ENCODE measurements at regions not wholly inside any gene's neighbourhood (a gene's known extent, or its start where the extent isn't known, plus 50 kb on each side); places are given as distances from the start of the nearest gene placed in this dataset.
A peak's percentile ranks its signal among the peaks of the same experiment; 100 is the strongest.

- Histone ChIP-seq H3K4me3 (ENCODE audit: low read length in 2 of 2) (no peak overlapping the region), H3K27ac (ENCODE audit: low read depth, low read length) (no peak overlapping the region), H3K9me3 (ENCODE audit: control insufficient read depth in 1 of 2, low read length in 2 of 2) (no peaks in the 10 kb centered on the region), H3K27me3 (ENCODE audit: insufficient read depth, low read length) (no peaks in the 10 kb centered on the region), H3K4me1 (ENCODE audit: insufficient read depth, low read length) (no peaks in the 10 kb centered on the region), H3K36me3 (ENCODE audit: insufficient read depth, low read length) (no peaks in the 10 kb centered on the region)
- no peak overlapping the region for H3K4me3 Mint-ChIP-seq
- POLR2A ChIA-PET (ENCODE audit: partially characterized antibody), result interaction anchor here (0.6 kb wide), 1 partner anchor 65 kb away, joined by 3 read pairs; no protein-coding TSS in a partner anchor
- intact Hi-C loops (cut with micrococcal nuclease), result no loop called here
- H3K4me1 Mint-ChIP-seq, result no peaks in the 10 kb centered on the region
- H3K9me3 Mint-ChIP-seq, result no peaks in the 10 kb centered on the region
- H3K27me3 Mint-ChIP-seq, result peaks cover 3 to 8% of the 10 kb centered on the region in 2 donors
- no peaks in the 10 kb centered on the region for H3K36me3 Mint-ChIP-seq
- H3K27ac Mint-ChIP-seq, result peak overlapping the region in 1 of 7 donors; percentile 20
- CTCF ChIA-PET (ENCODE audit: partially characterized antibody), result no interaction called here
- no peak for DNase-seq
Measured at GRCh38 chr5:142542078-142542477, 143.8 kb downstream of the FGF1 start.

GRCh38 chr5:142540922-142541422 lies 144.9 kb downstream of the FGF1 start:
- H3K4me3 Mint-ChIP-seq, result no peak overlapping the region
- CTCF ChIA-PET (ENCODE audit: partially characterized antibody), result no interaction called here
- intact Hi-C loops (cut with micrococcal nuclease), result no loop called here

GRCh38 chr5:142539154-142539740 lies 146.6 kb downstream of the FGF1 start:
- Histone ChIP-seq H3K27ac (ENCODE audit: low read depth, low read length) (no peak overlapping the region), H3K9me3 (ENCODE audit: control insufficient read depth in 1 of 2, low read length in 2 of 2) (no peaks in the 10 kb centered on the region), H3K36me3 (ENCODE audit: insufficient read depth, low read length) (no peaks in the 10 kb centered on the region), H3K4me3 (ENCODE audit: low read length in 2 of 2) (no peak overlapping the region), H3K4me1 (ENCODE audit: insufficient read depth, low read length) (no peaks in the 10 kb centered on the region), H3K27me3 (ENCODE audit: insufficient read depth, low read length) (no peaks in the 10 kb centered on the region)
- ChIA-PET CTCF (ENCODE audit: partially characterized antibody) (no interaction called here), POLR2A (ENCODE audit: partially characterized antibody) (no interaction called here)
- Mint-ChIP-seq H3K27ac (no peak overlapping the region), H3K4me1 (no peaks in the 10 kb centered on the region), H3K36me3 (no peaks in the 10 kb centered on the region), H3K9me3 (peaks cover 0 to 12% (median 6%) of the 10 kb centered on the region in 8 donors), H3K27me3 (peaks cover 3 to 6% of the 10 kb centered on the region in 2 donors), H3K4me3 (no peak overlapping the region)
- intact Hi-C loops (cut with micrococcal nuclease), result no loop called here
- DNase-seq, result no peak

More at GRCh38 chr5:142540922-142541422, 144.9 kb downstream of the FGF1 start:
- H3K4me1 ChIP-seq (ENCODE audit: insufficient read depth, low read length), result no peaks in the 10 kb centered on the region
- Mint-ChIP-seq H3K36me3 (no peaks in the 10 kb centered on the region), H3K4me1 (no peaks in the 10 kb centered on the region), H3K9me3 (no peaks in the 10 kb centered on the region), H3K27ac (no peak overlapping the region), H3K27me3 (peaks cover 3 to 8% of the 10 kb centered on the region in 2 donors)
- no peak for DNase-seq
- no peaks in the 10 kb centered on the region for H3K9me3 ChIP-seq (ENCODE audit: control insufficient read depth in 1 of 2, low read length in 2 of 2)
- no peak overlapping the region for H3K4me3 ChIP-seq (ENCODE audit: low read length in 2 of 2)
- no peaks in the 10 kb centered on the region for H3K27me3 ChIP-seq (ENCODE audit: insufficient read depth, low read length)
- H3K27ac ChIP-seq (ENCODE audit: low read depth, low read length), result no peak overlapping the region
- no peaks in the 10 kb centered on the region for H3K36me3 ChIP-seq (ENCODE audit: insufficient read depth, low read length)
- POLR2A ChIA-PET (ENCODE audit: partially characterized antibody), result no interaction called here

GRCh38 chr5:142537938-142538337 lies 148.0 kb downstream of the FGF1 start:
- Histone ChIP-seq H3K27me3 (ENCODE audit: insufficient read depth, low read length) (no peaks in the 10 kb centered on the region), H3K36me3 (ENCODE audit: insufficient read depth, low read length) (no peaks in the 10 kb centered on the region), H3K27ac (ENCODE audit: low read depth, low read length) (no peak overlapping the region), H3K4me3 (ENCODE audit: low read length in 2 of 2) (no peak overlapping the region), H3K9me3 (ENCODE audit: control insufficient read depth in 1 of 2, low read length in 2 of 2) (no peaks in the 10 kb centered on the region), H3K4me1 (ENCODE audit: insufficient read depth, low read length) (no peaks in the 10 kb centered on the region)
- peaks cover 3 to 6% of the 10 kb centered on the region in 2 donors for H3K27me3 Mint-ChIP-seq
- H3K27ac Mint-ChIP-seq, result no peak overlapping the region
- no peak for DNase-seq
- H3K4me3 Mint-ChIP-seq, result no peak overlapping the region
- POLR2A ChIA-PET (ENCODE audit: partially characterized antibody), result no interaction called here
- CTCF ChIA-PET (ENCODE audit: partially characterized antibody), result no interaction called here
- peaks cover 0 to 14% (median 6%) of the 10 kb centered on the region in 8 donors for H3K9me3 Mint-ChIP-seq
- peaks cover 0 to 1% (median under 1%) of the 10 kb centered on the region in 4 donors for H3K4me1 Mint-ChIP-seq
- intact Hi-C loops (cut with micrococcal nuclease), result no loop called here
- H3K36me3 Mint-ChIP-seq, result no peaks in the 10 kb centered on the region

- H3K27me3 Mint-ChIP-seq, result no peaks in the 10 kb centered on the region
- peaks cover 0 to 15% (median 6%) of the 10 kb centered on the region in 8 donors for H3K9me3 Mint-ChIP-seq
- Histone ChIP-seq H3K4me3 (ENCODE audit: low read length in 2 of 2) (no peak overlapping the region), H3K4me1 (ENCODE audit: insufficient read depth, low read length) (no peaks in the 10 kb centered on the region), H3K27me3 (ENCODE audit: insufficient read depth, low read length) (no peaks in the 10 kb centered on the region), H3K9me3 (ENCODE audit: control insufficient read depth in 1 of 2, low read length in 2 of 2) (no peaks in the 10 kb centered on the region), H3K27ac (ENCODE audit: low read depth, low read length) (no peak overlapping the region), H3K36me3 (ENCODE audit: insufficient read depth, low read length) (no peaks in the 10 kb centered on the region)
- peaks cover 0 to 6% (median 5%) of the 10 kb centered on the region in 4 donors for H3K4me1 Mint-ChIP-seq
- intact Hi-C loops (cut with micrococcal nuclease), result no loop called here
- DNase-seq, result no peak
- H3K36me3 Mint-ChIP-seq, result no peaks in the 10 kb centered on the region
- peak overlapping the region in 1 of 7 donors; percentile 76 for H3K27ac Mint-ChIP-seq
- ChIA-PET POLR2A (ENCODE audit: partially characterized antibody) (no interaction called here), CTCF (ENCODE audit: partially characterized antibody) (interaction anchor here (0.6 kb wide), 2 partner anchors 9 to 30 kb away, joined by 3 to 4 read pairs; no protein-coding TSS in a partner anchor)
- no peak overlapping the region for H3K4me3 Mint-ChIP-seq
Measured at GRCh38 chr5:142532781-142533176, 153.1 kb downstream of the FGF1 start.

- intact Hi-C loops (cut with micrococcal nuclease), result no loop called here
- no peak overlapping the region for H3K27ac Mint-ChIP-seq
- peaks cover 0 to 8% (median 6%) of the 10 kb centered on the region in 4 donors for H3K4me1 Mint-ChIP-seq
- POLR2A ChIA-PET (ENCODE audit: partially characterized antibody), result no interaction called here
- CTCF ChIA-PET (ENCODE audit: partially characterized antibody), result interaction anchor here (0.5 to 0.6 kb wide), 2 partner anchors 31 to 228 kb away, joined by 3 read pairs; no protein-coding TSS in a partner anchor
- Histone ChIP-seq H3K4me3 (ENCODE audit: low read length in 2 of 2) (no peak overlapping the region), H3K36me3 (ENCODE audit: insufficient read depth, low read length) (no peaks in the 10 kb centered on the region), H3K4me1 (ENCODE audit: insufficient read depth, low read length) (no peaks in the 10 kb centered on the region), H3K27me3 (ENCODE audit: insufficient read depth, low read length) (no peaks in the 10 kb centered on the region), H3K9me3 (ENCODE audit: control insufficient read depth in 1 of 2, low read length in 2 of 2) (no peaks in the 10 kb centered on the region), H3K27ac (ENCODE audit: low read depth, low read length) (no peak overlapping the region)
- H3K27me3 Mint-ChIP-seq, result no peaks in the 10 kb centered on the region
- no peaks in the 10 kb centered on the region for H3K36me3 Mint-ChIP-seq
- DNase-seq, result no peak
- H3K9me3 Mint-ChIP-seq, result peaks cover 0 to 15% (median 6%) of the 10 kb centered on the region in 8 donors
- H3K4me3 Mint-ChIP-seq, result no peak overlapping the region
Measured at GRCh38 chr5:142531977-142532780, 153.7 kb downstream of the FGF1 start.

GRCh38 chr5:142530904-142531303 lies 155.0 kb downstream of the FGF1 start:
- no peaks in the 10 kb centered on the region for H3K36me3 Mint-ChIP-seq

More at GRCh38 chr5:142530904-142531303, 155.0 kb downstream of the FGF1 start:
- DNase-seq, result no peak
- intact Hi-C loops (cut with micrococcal nuclease), result no loop called here
- Mint-ChIP-seq H3K4me1 (peaks cover 0 to 8% (median 6%) of the 10 kb centered on the region in 4 donors), H3K9me3 (peaks cover 0 to 15% (median 6%) of the 10 kb centered on the region in 8 donors), H3K27me3 (no peaks in the 10 kb centered on the region), H3K27ac (no peak overlapping the region), H3K4me3 (no peak overlapping the region)
- Histone ChIP-seq H3K27ac (ENCODE audit: low read depth, low read length) (no peak overlapping the region), H3K27me3 (ENCODE audit: insufficient read depth, low read length) (no peaks in the 10 kb centered on the region), H3K4me1 (ENCODE audit: insufficient read depth, low read length) (no peaks in the 10 kb centered on the region), H3K9me3 (ENCODE audit: control insufficient read depth in 1 of 2, low read length in 2 of 2) (no peaks in the 10 kb centered on the region), H3K4me3 (ENCODE audit: low read length in 2 of 2) (no peak overlapping the region), H3K36me3 (ENCODE audit: insufficient read depth, low read length) (no peaks in the 10 kb centered on the region)
- POLR2A ChIA-PET (ENCODE audit: partially characterized antibody), result interaction anchor here (0.6 kb wide), 1 partner anchor 332 kb away, joined by 4 read pairs; no protein-coding TSS in a partner anchor
- CTCF ChIA-PET (ENCODE audit: partially characterized antibody), result no interaction called here
